CD1c-positive myeloid dendritic cell (primary cell): ENCODE measurements at regions not wholly inside any gene's neighbourhood (a gene's known extent, or its start where the extent isn't known, plus 50 kb on each side); places are given as distances from the start of the nearest gene placed in this dataset.
A peak's percentile ranks its signal among the peaks of the same experiment; 100 is the strongest.

Experiments used
- DNase-seq: peaks from one replicate; pipeline ENCODE4 v3.0.0-alpha.2; 2016; ENCODE audit errors: extremely low spot score

DNA sequence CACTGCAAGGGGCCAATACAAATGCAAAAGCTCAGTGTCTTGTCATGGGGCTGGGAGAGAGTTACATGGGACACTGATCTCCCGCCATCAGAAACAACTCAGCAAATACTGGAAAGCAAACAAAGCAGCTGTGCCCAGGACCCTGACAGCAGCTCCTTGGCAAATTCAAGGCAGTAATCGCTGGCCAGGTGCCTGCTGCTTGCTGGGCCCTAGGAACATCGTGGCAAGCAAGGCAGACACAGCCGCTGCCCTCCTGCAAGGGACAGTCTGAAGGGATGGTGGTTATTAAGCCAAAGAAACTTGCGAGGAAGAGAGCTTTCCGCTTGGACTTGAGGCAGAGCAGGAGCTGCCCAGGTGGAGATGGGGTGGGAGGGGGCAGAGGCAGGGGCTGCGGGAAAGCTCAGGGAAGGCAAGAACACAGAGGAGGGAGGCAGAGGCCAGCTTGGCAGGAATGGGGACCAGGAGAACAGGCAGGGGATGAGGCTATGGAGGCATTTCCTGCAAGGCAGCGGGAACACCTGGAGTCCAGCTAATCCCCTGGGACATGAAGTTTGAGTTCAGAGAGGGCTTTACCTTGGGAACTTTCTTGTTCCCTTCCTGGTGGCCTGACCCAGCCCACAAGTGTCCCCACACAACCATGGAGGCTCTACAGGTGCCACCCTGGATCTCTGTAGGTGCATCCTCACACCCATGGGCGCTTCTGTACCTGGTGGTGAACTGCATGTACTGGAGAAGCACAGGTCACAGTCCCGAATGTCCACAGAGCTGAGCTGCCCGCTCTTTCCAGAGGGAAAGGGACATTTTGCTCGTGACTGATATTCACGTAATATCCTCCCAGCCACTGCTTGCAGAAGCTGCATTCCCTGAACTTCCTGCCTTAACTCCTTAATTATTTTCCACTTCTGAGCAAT lies 78.7 kb upstream of the ATP2B2 start:
- no peak for DNase-seq

GRCh38 chr3:10585945-10586344 lies 80.6 kb upstream of the ATP2B2 start:
- DNase-seq, result no peak

DNA sequence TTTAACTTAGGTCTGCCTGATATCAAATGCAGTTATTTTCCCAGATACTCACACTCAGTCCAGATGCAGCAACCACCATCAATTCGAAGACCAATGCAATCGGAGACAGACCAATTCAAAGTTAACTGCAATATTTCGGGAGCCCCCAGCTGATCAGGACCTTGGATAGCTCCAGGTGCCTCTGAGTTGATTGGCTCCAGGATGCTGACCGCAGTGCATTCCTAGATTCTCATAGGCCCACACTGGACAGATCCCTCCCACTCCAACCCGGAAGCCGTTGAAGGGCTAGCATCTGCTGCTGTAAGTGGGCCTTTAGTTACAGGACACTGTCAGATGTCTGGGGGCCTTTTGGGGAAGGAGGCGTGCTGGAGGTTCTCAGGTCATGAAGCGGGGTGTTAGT lies 89.5 kb upstream of the ATP2B2 start:
- DNase-seq, result peak; percentile 68

DNA sequence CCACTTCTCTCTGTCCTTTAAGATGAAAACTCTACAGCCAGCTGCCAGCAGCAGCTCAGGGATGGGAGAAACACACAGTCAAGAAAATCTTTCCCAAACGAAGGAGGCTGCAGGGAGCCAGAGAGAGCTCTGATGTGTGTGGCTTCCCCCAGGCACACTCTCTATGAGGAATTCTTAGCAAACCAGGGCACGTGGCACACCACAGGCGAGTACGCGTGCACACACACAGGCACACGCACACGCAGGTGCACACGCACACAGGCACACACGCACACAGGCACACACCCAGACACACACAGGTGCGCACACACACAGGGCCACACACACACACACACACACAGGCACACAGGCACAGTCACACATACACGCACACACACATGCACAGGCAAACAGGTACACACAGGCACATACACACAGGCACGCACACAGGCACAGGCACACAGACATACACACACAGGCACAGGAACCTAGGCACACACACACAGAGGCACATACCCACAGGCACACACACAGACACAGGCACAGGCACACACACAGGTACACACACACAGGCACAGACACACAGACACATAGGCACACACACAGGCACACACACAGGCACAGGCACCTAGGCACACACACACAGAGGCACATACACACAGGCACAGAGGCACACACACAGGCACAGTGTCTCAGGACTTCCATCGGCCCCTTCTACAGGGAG lies 91.5 kb upstream of the ATP2B2 start:
- no peak for DNase-seq

- no peak for DNase-seq
Observed at GRCh38 chr3:10597733-10598132, 92.3 kb upstream of the ATP2B2 start.

GRCh38 chr3:10599017-10599416 lies 93.6 kb upstream of the ATP2B2 start:
- DNase-seq, result no peak

DNA sequence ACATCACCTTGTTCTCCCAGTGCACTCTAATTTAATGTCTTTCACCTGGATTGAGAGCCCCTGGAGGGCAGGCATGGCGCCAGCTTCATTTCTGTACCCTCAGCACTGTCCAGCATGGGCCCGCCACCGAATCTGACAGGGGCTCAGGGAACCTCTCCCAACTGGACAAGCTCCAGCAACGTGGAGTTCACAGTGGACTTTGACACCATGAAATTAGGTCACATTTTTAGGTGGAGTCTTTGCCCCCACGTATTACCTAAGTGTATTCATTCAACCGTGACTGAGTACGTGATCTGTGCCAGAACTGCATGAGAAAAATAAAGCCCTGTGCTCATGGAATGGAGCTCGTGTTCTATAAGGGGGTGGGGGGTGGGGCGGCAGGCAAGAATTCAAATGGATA lies 94.1 kb upstream of the ATP2B2 start:
- DNase-seq, result no peak

DNA sequence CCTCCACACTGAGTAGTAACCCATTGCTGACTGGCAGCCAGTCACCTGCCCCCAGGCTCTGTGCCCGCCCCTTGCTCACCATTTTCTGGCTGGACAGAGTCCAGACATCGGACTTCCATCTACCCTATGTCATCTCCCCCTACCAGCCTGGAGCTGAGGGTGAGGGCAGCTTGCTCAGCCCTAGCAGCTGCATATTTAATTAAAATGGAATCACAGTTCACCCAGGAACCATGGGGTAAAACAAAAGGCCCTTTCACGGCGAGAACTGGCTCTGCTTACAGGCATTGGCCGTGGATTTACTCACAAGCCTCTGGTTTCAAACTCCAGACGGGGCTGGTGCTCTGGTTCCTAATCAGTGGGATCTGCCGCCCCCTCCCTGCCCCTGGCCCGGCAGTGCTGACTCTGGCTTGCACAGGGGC lies 94.9 kb upstream of the ATP2B2 start:
- DNase-seq, result no peak

- DNase-seq, result no peak
Observed at GRCh38 chr3:10600726-10601125, 95.3 kb upstream of the ATP2B2 start.

GRCh38 chr3:10601151-10601856 lies 95.9 kb upstream of the ATP2B2 start:
- no peak for DNase-seq

DNA sequence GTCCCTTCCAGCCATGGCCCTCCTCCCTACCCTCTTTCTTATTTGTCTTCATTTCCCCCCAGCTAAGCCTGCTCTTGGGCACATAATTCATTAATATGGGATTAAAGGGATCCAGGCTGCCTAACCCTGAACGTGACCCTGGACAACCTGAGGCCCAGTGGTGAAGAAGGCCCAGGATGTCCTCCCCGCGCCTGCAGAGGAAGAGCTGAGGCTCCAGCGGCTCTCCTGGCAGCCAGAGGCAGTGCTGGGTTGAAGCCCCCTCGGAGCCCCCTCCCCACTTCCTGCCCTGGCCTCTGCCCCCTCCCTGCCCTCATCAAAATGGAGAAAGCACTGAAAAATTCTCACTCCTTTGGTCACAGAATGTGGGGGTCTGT lies 96.5 kb upstream of the ATP2B2 start:
- DNase-seq, result no peak

- DNase-seq, result no peak
Observed at GRCh38 chr3:10602271-10602670, 96.9 kb upstream of the ATP2B2 start.

DNA sequence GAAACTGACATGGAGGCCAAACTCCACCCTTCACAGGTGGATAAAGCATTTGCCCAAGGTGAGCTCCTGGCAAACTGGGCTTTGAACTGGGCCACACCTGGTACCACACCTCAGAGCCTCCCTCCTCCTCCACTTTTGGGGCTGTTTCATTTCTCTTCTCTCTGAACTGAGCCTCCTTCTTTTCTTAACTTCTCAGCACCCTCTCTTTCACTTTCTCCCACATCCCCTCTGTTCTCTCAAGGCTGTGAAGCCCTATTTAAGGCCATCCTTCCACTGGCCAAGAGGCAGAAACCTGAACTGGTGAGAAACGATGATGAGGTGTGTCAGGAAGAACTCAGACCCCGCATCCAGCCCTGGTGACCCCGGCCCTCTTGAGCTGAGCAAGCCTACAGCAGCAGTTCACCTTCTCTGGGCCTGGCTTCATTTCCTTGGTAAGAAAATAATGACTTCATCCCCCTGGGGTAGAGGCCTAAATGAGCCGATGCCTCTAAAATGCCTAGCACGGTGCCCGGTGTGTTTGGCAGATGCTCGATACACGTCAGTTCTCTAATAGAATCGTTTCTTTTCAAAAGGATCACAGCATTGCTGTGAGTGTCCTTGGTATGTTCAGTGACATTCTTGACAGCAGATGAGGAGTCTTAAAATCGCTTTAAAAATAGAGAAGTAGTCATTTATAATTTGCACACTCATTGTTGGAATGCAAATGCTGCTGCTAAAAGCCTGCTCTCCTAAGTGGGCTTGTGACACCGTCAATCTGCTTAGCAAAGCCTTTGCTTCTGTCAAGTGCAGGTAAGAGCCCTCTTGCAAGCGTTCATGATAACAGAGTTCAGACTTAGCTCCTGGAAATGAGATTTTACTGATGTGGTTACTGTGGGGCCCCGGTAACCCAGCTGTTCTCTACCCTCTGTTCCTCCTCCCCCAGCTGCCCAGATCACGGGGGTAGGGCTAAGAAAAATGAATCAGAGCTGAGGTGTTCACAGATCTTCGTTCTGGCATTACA lies 97.7 kb upstream of the ATP2B2 start:
- peak; percentile 22 for DNase-seq

DNA sequence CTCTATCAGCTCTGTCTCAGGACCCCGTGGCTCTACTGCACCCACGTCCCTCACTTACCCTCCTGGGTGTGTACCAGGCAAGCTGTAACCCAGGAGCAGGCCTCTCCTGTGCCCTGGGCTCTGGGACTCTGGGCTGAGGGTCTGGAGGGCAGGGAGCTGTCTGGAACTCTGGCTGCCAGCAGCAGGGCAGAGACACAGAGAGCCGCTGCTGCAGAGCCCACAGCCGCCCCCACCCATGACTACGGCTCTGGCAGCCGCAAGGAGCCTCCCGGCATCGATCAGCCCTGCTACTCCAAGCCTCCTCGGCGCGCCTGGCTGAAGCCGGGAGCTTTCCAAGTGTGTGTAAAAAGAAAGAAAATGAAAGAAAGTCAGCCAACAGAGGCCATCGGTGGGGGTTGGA lies 103.7 kb upstream of the ATP2B2 start:
- no peak for DNase-seq

DNA sequence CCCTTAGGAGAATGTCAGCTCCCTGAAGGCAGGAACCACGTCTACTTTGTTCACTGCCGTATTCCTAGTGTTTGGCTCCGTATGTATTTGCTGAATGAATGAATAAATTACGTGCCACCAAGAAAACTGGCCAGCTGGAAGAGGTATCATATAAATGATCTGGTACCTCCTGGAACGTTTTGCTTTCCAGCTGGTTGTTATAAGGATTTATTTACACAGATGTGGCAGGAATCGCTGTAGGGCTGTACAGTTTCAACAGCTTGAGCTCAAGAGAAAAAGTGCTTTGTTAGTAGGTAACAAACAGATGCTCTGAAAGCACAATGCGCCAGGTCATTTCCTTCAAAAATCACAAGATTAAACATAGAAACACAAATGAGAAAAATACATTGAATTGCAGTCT lies 108.8 kb upstream of the ATP2B2 start:
- DNase-seq, result no peak

DNA sequence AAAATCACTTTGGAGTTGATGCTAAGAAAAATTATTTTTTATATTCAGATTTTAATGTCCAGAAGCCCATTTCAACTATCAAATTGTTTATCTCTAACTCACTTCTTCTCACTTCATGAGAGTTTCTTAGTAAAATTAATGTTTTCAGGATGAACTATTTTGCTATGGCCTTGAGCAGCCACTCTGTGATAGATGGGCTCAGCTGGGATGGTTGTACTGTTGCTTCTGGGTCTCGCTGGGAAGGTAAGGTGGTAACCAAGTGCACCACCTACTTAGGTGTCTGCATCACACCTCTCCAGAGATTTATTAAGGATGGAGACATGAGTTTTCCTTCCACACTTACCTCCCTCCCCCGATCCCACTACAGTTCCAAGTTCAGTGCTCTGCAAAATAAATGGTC lies 110.3 kb upstream of the ATP2B2 start:
- no peak for DNase-seq

DNA sequence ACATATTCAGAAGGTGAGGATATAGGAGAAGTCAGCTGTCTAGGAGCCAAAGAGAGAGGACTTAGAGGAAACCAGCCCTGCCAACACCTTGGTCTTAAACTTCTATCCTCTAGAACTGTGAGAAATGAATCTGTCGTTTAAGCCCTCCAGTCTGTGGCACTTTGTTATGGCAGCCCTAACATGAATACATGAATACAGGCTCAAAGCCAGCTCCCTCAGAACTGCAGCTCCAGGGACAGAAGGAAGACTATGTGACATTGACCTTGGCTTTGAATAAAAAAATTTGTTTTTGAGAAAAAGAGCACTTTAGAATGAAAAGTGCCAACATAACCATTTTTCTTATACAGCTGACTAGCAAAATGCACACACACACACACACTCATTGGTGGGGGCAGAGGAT lies 110.9 kb upstream of the ATP2B2 start:
- DNase-seq, result no peak

GRCh38 chr3:10619989-10620832 lies 114.8 kb upstream of the ATP2B2 start:
- no peak for DNase-seq

DNA sequence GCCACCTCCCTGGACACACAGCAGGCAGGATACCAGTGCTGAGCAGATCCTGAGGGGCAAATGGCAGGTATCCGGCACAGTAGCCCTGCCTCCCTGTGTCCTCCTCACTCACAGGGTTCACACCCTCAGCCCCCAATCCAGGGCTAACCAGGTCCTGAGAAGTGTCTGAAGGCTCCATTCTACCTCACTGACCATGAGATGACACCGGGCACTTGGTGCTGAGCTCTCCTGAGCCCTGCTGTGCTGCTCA lies 115.4 kb upstream of the ATP2B2 start:
- no peak for DNase-seq

DNA sequence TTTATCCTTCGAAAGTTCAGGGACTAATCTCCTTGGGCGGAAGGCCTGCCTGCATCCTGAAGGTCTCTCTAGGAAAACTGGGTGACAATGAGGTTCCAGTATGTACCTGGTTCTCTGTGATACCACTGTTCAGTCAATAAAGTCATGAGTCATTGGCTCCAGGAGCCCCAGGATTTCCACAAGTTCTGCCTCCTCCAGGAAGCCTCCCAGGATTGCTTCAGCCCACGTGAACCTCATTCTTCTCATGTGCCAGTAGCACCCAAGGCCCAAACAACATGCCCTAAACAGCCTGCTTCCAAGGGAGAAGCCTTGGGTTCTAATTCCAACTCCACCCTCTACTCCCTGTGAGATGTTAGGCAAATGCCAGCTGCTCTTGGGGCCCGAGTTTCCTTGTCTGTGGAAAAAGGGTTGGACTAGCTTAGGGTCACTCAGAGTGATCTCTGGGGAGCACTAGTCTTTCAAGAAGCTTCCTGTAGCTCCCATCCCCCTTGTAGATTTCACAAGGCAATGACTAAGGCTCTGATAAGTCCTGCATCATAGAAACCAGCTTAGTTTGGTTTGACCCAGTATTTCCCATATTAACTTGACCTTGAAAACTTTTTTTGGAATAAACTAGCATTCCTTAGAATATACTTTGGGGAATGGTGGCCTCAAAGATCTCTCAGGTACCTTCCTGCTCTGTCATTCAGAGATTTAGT lies 118.3 kb upstream of the ATP2B2 start:
- DNase-seq, result no peak
